H9 (cell line): ENCODE measurements at regions not wholly inside any gene's neighbourhood (a gene's known extent, or its start where the extent isn't known, plus 50 kb on each side); places are given as distances from the start of the nearest gene placed in this dataset.

Source experiments
- DNase-seq: peaks from one replicate; pipeline ENCODE4 v3.0.0-alpha.2; 2017
- H2AFZ ChIP-seq: one replicate; pipeline ENCODE4 v1.6.1; 2013; ENCODE audit warnings: mild to moderate bottlenecking, low read length, control low read depth, moderate library complexity
- H2AK5ac ChIP-seq: 2 replicates; pipeline ENCODE4 v1.6.1; 2013; ENCODE audit warnings: low read length, control low read depth, mixed read lengths; ENCODE audit not compliant: insufficient read length
- H2BK120ac ChIP-seq: one replicate; pipeline ENCODE4 v1.6.1; 2013; ENCODE audit warnings: low read depth, mild to moderate bottlenecking, low read length, control low read depth, inconsistent platforms; ENCODE audit not compliant: poor library complexity, severe bottlenecking
- H2BK12ac ChIP-seq: 2 replicates; pipeline ENCODE4 v1.6.1; 2013; ENCODE audit warnings: low read length, control low read depth, mixed read lengths, low read depth; ENCODE audit not compliant: insufficient read length
- H2BK15ac ChIP-seq: 2 replicates; pipeline ENCODE4 v1.6.1; 2013; ENCODE audit warnings: low read depth, low read length, control low read depth
- H2BK20ac ChIP-seq: one replicate; pipeline ENCODE4 v1.6.1; 2013; ENCODE audit warnings: low read depth, mild to moderate bottlenecking, low read length, control low read depth, inconsistent platforms; ENCODE audit not compliant: poor library complexity, severe bottlenecking
- H2BK5ac ChIP-seq: 2 replicates; pipeline ENCODE4 v1.6.1; 2013; ENCODE audit warnings: low read length, control low read depth, mixed read lengths; ENCODE audit not compliant: insufficient read length
- H3K14ac ChIP-seq: 2 replicates; pipeline ENCODE4 v1.6.1; 2013; ENCODE audit warnings: low read length, control low read depth; ENCODE audit not compliant: insufficient read depth
- H3K18ac ChIP-seq: 2 replicates; pipeline ENCODE4 v1.6.1; 2013; ENCODE audit warnings: low read depth, mild to moderate bottlenecking, mixed read lengths, low read length, control low read depth; ENCODE audit not compliant: insufficient read length
- H3K23ac ChIP-seq: 2 replicates; pipeline ENCODE4 v1.6.1; 2013; ENCODE audit warnings: low read length, control low read depth, mixed read lengths, low read depth; ENCODE audit not compliant: insufficient read length
- H3K23me2 ChIP-seq: 2 replicates; pipeline ENCODE4 v1.6.1; 2013; ENCODE audit warnings: low read depth, mild to moderate bottlenecking, mixed read lengths, low read length, control low read depth; ENCODE audit not compliant: insufficient read length, poor library complexity, severe bottlenecking
- H3K27ac ChIP-seq: 2 replicates; pipeline ENCODE4 v1.5.1; 2013; ENCODE audit warnings: low read length, control low read depth, mixed read lengths, low read depth; ENCODE audit not compliant: insufficient read length
- H3K27me3 ChIP-seq: 2 replicates; pipeline ENCODE4 v1.6.1; 2013; ENCODE audit warnings: low read length, control low read depth, inconsistent platforms; ENCODE audit not compliant: insufficient read depth
- H3K4ac ChIP-seq: 2 replicates; pipeline ENCODE4 v1.6.1; 2013; ENCODE audit warnings: low read depth, mild to moderate bottlenecking, control low read depth, inconsistent platforms, low read length, moderate library complexity
- H3K4me1 ChIP-seq: 2 replicates; pipeline ENCODE4 v1.6.1; 2013; ENCODE audit warnings: low read length, control low read depth, inconsistent platforms; ENCODE audit not compliant: insufficient read depth
- H3K4me2 ChIP-seq: 2 replicates; pipeline ENCODE4 v1.6.1; 2013; ENCODE audit warnings: low read length, control low read depth, mixed read lengths; ENCODE audit not compliant: insufficient read length, insufficient read depth
- H3K56ac ChIP-seq: 2 replicates; pipeline ENCODE4 v1.6.1; 2013; ENCODE audit warnings: low read depth, mild to moderate bottlenecking, mixed read lengths, low read length, control low read depth; ENCODE audit not compliant: insufficient read length
- H3K79me1 ChIP-seq: 2 replicates; pipeline ENCODE4 v1.6.1; 2013; ENCODE audit warnings: low read depth, mild to moderate bottlenecking, moderate library complexity, low read length, control low read depth, inconsistent platforms; ENCODE audit not compliant: insufficient read depth, poor library complexity, severe bottlenecking
- H3K79me2 ChIP-seq: 2 replicates; pipeline ENCODE4 v1.6.1; 2013; ENCODE audit warnings: low read length, control low read depth, inconsistent platforms; ENCODE audit not compliant: insufficient read depth
- H3K9ac ChIP-seq: 2 replicates; pipeline ENCODE4 v1.6.1; 2013; ENCODE audit warnings: low read length, control low read depth, mixed read lengths; ENCODE audit not compliant: insufficient read length; ENCODE audit errors: extremely low read depth
- H3K9me3 ChIP-seq: one replicate; pipeline ENCODE4 v1.6.1; 2013; ENCODE audit warnings: low read depth, low read length, inconsistent platforms; ENCODE audit not compliant: control insufficient read depth
- H3T11ph ChIP-seq: one replicate; pipeline ENCODE4 v1.6.1; 2013; ENCODE audit warnings: mild to moderate bottlenecking, low read length, control low read depth, inconsistent platforms
- H4K20me1 ChIP-seq: one replicate; pipeline ENCODE4 v1.6.1; 2013; ENCODE audit not compliant: control insufficient read depth, insufficient read length, insufficient read depth
- H4K5ac ChIP-seq: 2 replicates; pipeline ENCODE4 v1.6.1; 2013; ENCODE audit warnings: low read depth, mild to moderate bottlenecking, mixed read lengths, low read length, control low read depth; ENCODE audit not compliant: insufficient read length
- H4K8ac ChIP-seq: replicated peaks from 2 replicates; pipeline ENCODE4 v1.6.1; 2013; ENCODE audit warnings: low read length, control low read depth, mixed read lengths, low read depth; ENCODE audit not compliant: insufficient read length
- H4K91ac ChIP-seq: 2 replicates; pipeline ENCODE4 v1.6.1; 2013; ENCODE audit warnings: low read depth, mild to moderate bottlenecking, moderate library complexity, mixed read lengths, low read length, control low read depth; ENCODE audit not compliant: insufficient read length
- H3K27ac Mint-ChIP-seq, 3 experiments: 2 replicates in 2 of 3; 3 replicates in 1 of 3; pipeline ENCODE4 v1.8.0; 2020 to 2021; ENCODE audit warnings: mixed read lengths in 3 of 3, mild to moderate bottlenecking in 1 of 3, moderate library complexity in 1 of 3
- H3K27me3 Mint-ChIP-seq: 2 replicates; pipeline ENCODE4 v1.8.0; 2021; ENCODE audit warnings: low read depth, mild to moderate bottlenecking, moderate library complexity, mixed read lengths
- H3K36me3 Mint-ChIP-seq, 3 experiments: 2 replicates in 2 of 3; 3 replicates in 1 of 3; pipeline ENCODE4 v1.8.0; 2020 to 2021; ENCODE audit warnings: low read depth in 3 of 3, mixed read lengths in 3 of 3; ENCODE audit not compliant: insufficient read depth in 1 of 3
- H3K4me1 Mint-ChIP-seq, 2 experiments: 2 replicates each; pipeline ENCODE4 v1.8.0; 2020; ENCODE audit warnings: mixed read lengths in 2 of 2
- H3K4me3 Mint-ChIP-seq, 2 experiments: 2 replicates in 1 of 2; 3 replicates in 1 of 2; pipeline ENCODE4 v1.8.0; 2020 to 2021; ENCODE audit warnings: mild to moderate bottlenecking in 2 of 2, mixed read lengths in 2 of 2, moderate library complexity in 1 of 2
- H3K9me3 Mint-ChIP-seq, 2 experiments: 2 replicates in 1 of 2; 3 replicates in 1 of 2; pipeline ENCODE4 v1.8.0; 2020; ENCODE audit warnings: mild to moderate bottlenecking in 2 of 2, mixed read lengths in 2 of 2, moderate library complexity in 1 of 2
- WGBS: extraction: QIAGEN DNeasy Blood & Tissue Kit; methylation state at CpG from one replicate; pipeline ENCODE4 v1.1.7; 2013; ENCODE audit warnings: missing lambda C conversion rate, low lambda C conversion rate, mixed read lengths; ENCODE audit not compliant: insufficient read length; ENCODE audit errors: extremely low coverage; 5-methylcytosine and 5-hydroxymethylcytosine counted together
- TF ChIP-seq, protein P1 (sequence below): fragments of 200-600 bp; sonication (generic); conservative IDR thresholded peaks from 3 replicates; pipeline ENCODE4 v1.8.0; 2021; ENCODE audit warnings: antibody characterized with exemption, mild to moderate bottlenecking

- H2BK12ac ChIP-seq = no peak overlapping the region
- no peaks in the 10 kb centered on the region for H4K20me1 ChIP-seq
- no peak overlapping the region for H2BK5ac ChIP-seq
- H4K8ac ChIP-seq = no peak overlapping the region
- H3K56ac ChIP-seq = no peak overlapping the region
- no peak overlapping the region for H2BK120ac ChIP-seq
- H3K18ac ChIP-seq = no peak overlapping the region
- no peak overlapping the region for H4K5ac ChIP-seq
- H3K4ac ChIP-seq = no peak overlapping the region
- no peak overlapping the region for H4K91ac ChIP-seq
- Mint-ChIP-seq H3K4me1 (peaks cover 6 to 15% of the 10 kb centered on the region in 2 experiments), H3K27me3 (no peaks in the 10 kb centered on the region), H3K9me3 (no peaks in the 10 kb centered on the region), H3K4me3 (no peak overlapping the region), H3K36me3 (no peaks in the 10 kb centered on the region), H3K27ac (no peak overlapping the region)
- H3K23me2 ChIP-seq = no peaks in the 10 kb centered on the region
- no peak overlapping the region for H3K23ac ChIP-seq
- no peak overlapping the region for H3K14ac ChIP-seq
- no peak overlapping the region for H2BK20ac ChIP-seq
- no peaks in the 10 kb centered on the region for H3K4me1 ChIP-seq
- no peak overlapping the region for H3K9ac ChIP-seq
- DNase-seq = no peak
- no peaks in the 10 kb centered on the region for H3K27me3 ChIP-seq
- TF ChIP-seq, protein P1, sequence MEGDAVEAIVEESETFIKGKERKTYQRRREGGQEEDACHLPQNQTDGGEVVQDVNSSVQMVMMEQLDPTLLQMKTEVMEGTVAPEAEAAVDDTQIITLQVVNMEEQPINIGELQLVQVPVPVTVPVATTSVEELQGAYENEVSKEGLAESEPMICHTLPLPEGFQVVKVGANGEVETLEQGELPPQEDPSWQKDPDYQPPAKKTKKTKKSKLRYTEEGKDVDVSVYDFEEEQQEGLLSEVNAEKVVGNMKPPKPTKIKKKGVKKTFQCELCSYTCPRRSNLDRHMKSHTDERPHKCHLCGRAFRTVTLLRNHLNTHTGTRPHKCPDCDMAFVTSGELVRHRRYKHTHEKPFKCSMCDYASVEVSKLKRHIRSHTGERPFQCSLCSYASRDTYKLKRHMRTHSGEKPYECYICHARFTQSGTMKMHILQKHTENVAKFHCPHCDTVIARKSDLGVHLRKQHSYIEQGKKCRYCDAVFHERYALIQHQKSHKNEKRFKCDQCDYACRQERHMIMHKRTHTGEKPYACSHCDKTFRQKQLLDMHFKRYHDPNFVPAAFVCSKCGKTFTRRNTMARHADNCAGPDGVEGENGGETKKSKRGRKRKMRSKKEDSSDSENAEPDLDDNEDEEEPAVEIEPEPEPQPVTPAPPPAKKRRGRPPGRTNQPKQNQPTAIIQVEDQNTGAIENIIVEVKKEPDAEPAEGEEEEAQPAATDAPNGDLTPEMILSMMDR = no peak
- WGBS = 100% methylated on average over 1 of the region's 2 CpGs
- no peak overlapping the region for H3K27ac ChIP-seq
- H3K4me2 ChIP-seq = no peak overlapping the region
- H2BK15ac ChIP-seq = no peak overlapping the region
- no peak overlapping the region for H3T11ph ChIP-seq
- no peak overlapping the region for H2AFZ ChIP-seq
- no peaks in the 10 kb centered on the region for H3K79me1 ChIP-seq
- no peaks in the 10 kb centered on the region for H3K9me3 ChIP-seq
- H3K79me2 ChIP-seq = no peaks in the 10 kb centered on the region
- no peak overlapping the region for H2AK5ac ChIP-seq
These were observed 101.1 kb upstream of the THRB start for GRCh38 chr3:24595796-24596195.
